Keratinocyte (primary cell): ENCODE measurements at regions not wholly inside any gene's neighbourhood (a gene's known extent, or its start where the extent isn't known, plus 50 kb on each side); places are given as distances from the start of the nearest gene placed in this dataset.

Source experiments
- CTCF ChIP-seq, 3 experiments: IDR thresholded peaks in 1 of 3; conservative IDR thresholded peaks in 1 of 3; optimal IDR thresholded peaks in 1 of 3; 2 replicates in 2 of 3; 3 replicates in 1 of 3; pipeline versions ENCODE3 to v1.5.1; 2011; ENCODE audit warnings: low read length in 3 of 3, mild to moderate bottlenecking in 3 of 3, moderate library complexity in 2 of 3, control low read depth in 1 of 3, inconsistent platforms in 1 of 3; ENCODE audit not compliant: insufficient read depth in 2 of 3; ENCODE audit errors: extremely low read depth in 1 of 3
- EZH2 ChIP-seq: IDR thresholded peaks from one replicate; pipeline ENCODE4 v1.6.1; 2012; ENCODE audit warnings: inconsistent platforms, mild to moderate bottlenecking, low read length, moderate library complexity

GRCh38 chr11:103727262-103727661 is 309.2 kb upstream of the DDI1 start:
- TF ChIP-seq CTCF (optimal IDR thresholded peaks at IDR 0.05 in 1 of 3, IDR thresholded peaks at IDR 0.05 in 1 of 3, conservative IDR thresholded peaks at IDR 0.05 in 1 of 3; ENCODE audit: extremely low read depth in 1 of 3, insufficient read depth in 2 of 3, low read length in 3 of 3) (no peak), EZH2 (no peak)
